Uterus (tissue), 3 donors: ENCODE measurements at regions not wholly inside any gene's neighbourhood (a gene's known extent, or its start where the extent isn't known, plus 50 kb on each side); places are given as distances from the start of the nearest gene placed in this dataset.

ENCODE experiments used
- DNase-seq, 2 donors: peaks; one replicate each; pipeline ENCODE4 v3.0.0-alpha.2; 2019 to 2020
- H3K27ac ChIP-seq, 2 donors: fragments of 200-600 bp; sonication (generic); 1 replicate in 1 of 2; 2 replicates in 1 of 2; pipeline ENCODE4 v1.5.1; 2016 to 2018
- H3K27me3 ChIP-seq, 2 donors: fragments of 200-600 bp; sonication (generic); one replicate each; pipeline ENCODE4 v1.5.1; 2018 to 2019; ENCODE audit warnings: control low read depth in 1 of 2
- H3K36me3 ChIP-seq, 2 donors: fragments of 200-600 bp; sonication (generic); one replicate each; pipeline ENCODE4 v1.5.1; 2019; ENCODE audit warnings: control low read depth in 1 of 2
- H3K4me1 ChIP-seq, 2 donors: fragments of 200-600 bp; sonication (generic); one replicate each; pipeline ENCODE4 v1.5.1; 2018 to 2019; ENCODE audit warnings: control low read depth in 1 of 2
- H3K4me3 ChIP-seq, 2 donors: fragments of 200-600 bp; sonication (generic); 1 replicate in 1 of 2; 2 replicates in 1 of 2; pipeline ENCODE4 v1.5.1; 2018 to 2019; ENCODE audit warnings: mild to moderate bottlenecking in 1 of 2
- H3K9me3 ChIP-seq, 2 donors: fragments of 200-600 bp; sonication (generic); one replicate each; pipeline ENCODE4 v1.5.1; 2019; ENCODE audit warnings: control low read depth in 1 of 2
- CTCF ChIP-seq, 4 experiments: fragments of 200-600 bp in 2 of 4; fragments of 450-650 bp in 2 of 4; sonication (generic) in 2 of 4; IDR thresholded peaks; one replicate each; pipeline ENCODE4 v1.5.1; 2016 to 2019; ENCODE audit warnings: antibody characterized with exemption in 4 of 4, mild to moderate bottlenecking in 2 of 4, moderate library complexity in 1 of 4
- POLR2A ChIP-seq, 2 donors: fragments of 450-650 bp; IDR thresholded peaks; one replicate each; pipeline ENCODE4 v1.6.1; 2016; ENCODE audit warnings: antibody characterized with exemption in 2 of 2, mild to moderate bottlenecking in 1 of 2, moderate library complexity in 1 of 2
- intact Hi-C: fragments of 100-400 bp; cut with DNase I; formaldehyde crosslinking; loops from one replicate; pipeline ENCODE4 v1.15.1; 2023; ENCODE audit warnings: low total_unique reads
- donor health status: DM: yes; HTN: yes; CAD: no.

GRCh38 chr1:58250587-58250948, 296.0 kb downstream of the OMA1 start:
- Histone ChIP-seq H3K4me1 (peaks cover 0 to 14% of the 10 kb centered on the region in 2 donors), H3K27me3 (no peaks in the 10 kb centered on the region), H3K4me3 (no peak overlapping the region)

DNA sequence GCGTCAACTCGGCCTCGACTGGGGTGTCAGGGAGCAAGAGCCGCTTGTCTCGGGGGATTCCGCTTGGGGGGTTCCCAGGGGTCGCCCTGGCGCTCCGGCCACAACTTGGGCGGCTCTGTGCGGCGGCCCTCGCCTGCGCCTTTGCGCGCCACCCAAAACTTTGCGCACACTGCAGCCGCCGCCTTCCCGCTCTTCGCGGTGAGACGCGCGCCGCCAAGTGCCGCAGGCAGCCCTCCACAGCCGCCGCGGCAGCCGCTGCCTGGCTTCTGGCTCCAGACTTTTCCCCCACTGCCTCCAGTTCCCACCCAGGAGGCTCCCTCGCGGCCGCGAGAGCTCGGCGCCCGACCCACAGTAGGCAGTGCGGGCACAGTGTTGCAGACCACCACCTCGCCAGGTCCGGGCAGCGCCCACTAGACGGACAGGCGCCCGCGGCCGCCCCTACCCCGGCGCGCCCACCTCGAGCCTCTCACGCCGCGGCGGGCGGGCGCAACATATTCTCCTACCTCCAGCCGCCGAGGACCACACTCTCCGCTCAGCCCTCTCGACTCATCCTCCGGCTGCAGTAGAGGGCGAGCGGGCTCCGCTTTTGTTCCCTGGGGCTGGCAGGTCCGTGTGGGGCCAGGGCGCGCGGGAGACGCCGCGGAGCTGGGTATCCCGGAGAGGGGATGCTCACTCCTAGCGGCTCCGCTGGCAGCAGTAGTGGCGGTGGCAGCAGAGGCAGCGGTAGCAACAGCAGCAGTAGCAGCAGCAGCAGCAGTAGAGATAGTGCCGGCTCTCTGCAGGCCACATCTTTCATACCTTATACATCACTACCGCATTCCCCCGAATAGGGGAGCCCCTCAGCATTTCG, 296.6 kb downstream of the OMA1 start:
- intact Hi-C loops, result no loop called here
- no peaks in the 10 kb centered on the region for H3K9me3 ChIP-seq
- peak overlapping the region; percentile 15 to 27 for H3K4me3 ChIP-seq
- no peak overlapping the region for H3K27ac ChIP-seq
- no peaks in the 10 kb centered on the region for H3K27me3 ChIP-seq
- peaks cover 0 to 14% of the 10 kb centered on the region in 2 donors for H3K4me1 ChIP-seq
- no peaks in the 10 kb centered on the region for H3K36me3 ChIP-seq
- DNase-seq, result peak; percentile 13 to 20
- TF ChIP-seq POLR2A (IDR thresholded peaks at IDR 0.05) (no peak), CTCF (IDR thresholded peaks at IDR 0.05) (no peak)

More at GRCh38 chr1:58250587-58250948, 296.0 kb downstream of the OMA1 start:
- no peak overlapping the region for H3K27ac ChIP-seq
- no peak for TF ChIP-seq CTCF (IDR thresholded peaks at IDR 0.05)
- TF ChIP-seq POLR2A (IDR thresholded peaks at IDR 0.05), result no peak
- no peaks in the 10 kb centered on the region for H3K9me3 ChIP-seq
- H3K36me3 ChIP-seq, result no peaks in the 10 kb centered on the region
- intact Hi-C loops, result no loop called here
- DNase-seq, result no peak

DNA sequence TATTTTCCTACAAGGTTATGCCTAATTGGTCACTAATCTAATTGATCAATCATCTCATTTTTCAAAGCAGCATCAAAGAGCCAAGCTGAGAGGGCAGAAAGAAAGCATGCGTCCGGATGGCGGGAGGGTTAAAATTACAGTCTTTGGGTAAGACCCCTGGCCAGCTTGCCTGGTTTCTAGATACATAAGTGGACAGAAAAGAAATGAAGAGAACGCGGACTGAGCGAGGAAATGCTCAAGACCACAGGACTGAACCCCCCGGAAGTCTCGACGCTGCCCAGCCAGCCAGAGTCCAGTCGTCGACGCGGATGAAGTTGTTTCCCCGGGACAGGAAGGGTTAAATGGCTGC, 297.2 kb downstream of the OMA1 start:
- H3K9me3 ChIP-seq, result no peaks in the 10 kb centered on the region
- no peak for DNase-seq
- no peak overlapping the region for H3K27ac ChIP-seq
- no peaks in the 10 kb centered on the region for H3K36me3 ChIP-seq
- no peaks in the 10 kb centered on the region for H3K27me3 ChIP-seq
- H3K4me1 ChIP-seq, result peaks cover 0 to 14% of the 10 kb centered on the region in 2 donors
- no peak for TF ChIP-seq POLR2A (IDR thresholded peaks at IDR 0.05)
- no peak for TF ChIP-seq CTCF (IDR thresholded peaks at IDR 0.05)
- peak overlapping the region; percentile 15 to 27 for H3K4me3 ChIP-seq
- intact Hi-C loops, result no loop called here

DNA sequence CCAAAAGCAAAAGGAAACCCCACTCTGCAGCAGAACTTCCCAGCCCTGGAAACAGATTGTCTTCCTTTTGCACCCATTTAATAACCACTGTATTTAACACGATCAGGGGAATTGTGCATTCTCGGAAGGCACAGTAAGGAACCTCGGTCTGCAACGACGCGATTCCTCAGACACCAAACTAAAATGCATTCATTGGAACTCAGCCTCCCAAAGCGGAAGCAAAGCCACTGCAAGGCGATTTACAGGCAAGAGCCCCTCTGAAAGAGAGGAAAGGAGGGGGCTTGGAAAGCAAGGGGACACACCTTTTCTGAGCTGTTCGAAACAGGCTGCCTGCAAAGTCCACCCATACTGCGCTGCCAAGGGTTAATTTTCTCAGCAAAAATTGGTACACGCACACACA, 297.7 kb downstream of the OMA1 start:
- no peak for DNase-seq
- H3K27me3 ChIP-seq, result no peaks in the 10 kb centered on the region
- H3K36me3 ChIP-seq, result no peaks in the 10 kb centered on the region
- H3K27ac ChIP-seq, result no peak overlapping the region
- peaks cover 0 to 14% of the 10 kb centered on the region in 2 donors for H3K4me1 ChIP-seq
- intact Hi-C loops, result no loop called here
- no peak overlapping the region for H3K4me3 ChIP-seq
- no peaks in the 10 kb centered on the region for H3K9me3 ChIP-seq
- TF ChIP-seq CTCF (IDR thresholded peaks at IDR 0.05) (no peak), POLR2A (IDR thresholded peaks at IDR 0.05) (no peak)

DNA sequence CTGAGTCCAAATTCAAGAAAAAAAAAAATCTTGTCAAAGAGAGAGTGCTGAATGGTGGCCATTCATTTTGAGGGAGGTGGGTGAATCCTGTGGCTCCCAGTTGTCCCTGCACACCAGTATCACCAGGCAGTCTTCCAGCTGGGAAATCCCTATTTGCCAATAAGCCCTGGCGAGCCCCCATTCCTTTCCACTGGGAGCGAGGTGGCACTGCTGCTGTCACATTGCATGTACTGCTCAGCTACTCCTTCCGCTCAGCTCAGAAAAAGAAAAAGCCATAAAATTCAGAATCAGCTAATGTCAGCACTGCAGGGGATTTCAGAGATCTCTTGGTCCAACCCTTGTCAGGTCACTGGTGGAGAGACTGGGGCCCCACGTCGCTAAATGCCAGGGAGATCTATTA, 298.5 kb downstream of the OMA1 start:
- Histone ChIP-seq H3K27ac (no peak overlapping the region), H3K9me3 (no peaks in the 10 kb centered on the region), H3K4me3 (no peak overlapping the region), H3K27me3 (no peaks in the 10 kb centered on the region), H3K36me3 (no peaks in the 10 kb centered on the region), H3K4me1 (peaks cover 0 to 14% of the 10 kb centered on the region in 2 donors)
- intact Hi-C loops, result no loop called here
- no peak for DNase-seq
- TF ChIP-seq POLR2A (IDR thresholded peaks at IDR 0.05), result no peak
- no peak for TF ChIP-seq CTCF (IDR thresholded peaks at IDR 0.05)
